ENCODE measurements at regions not wholly inside any gene's neighbourhood (a gene's known extent, or its start where the extent isn't known, plus 50 kb on each side); places are given as distances from the start of the nearest gene placed in this dataset.
A peak's percentile ranks its signal among the peaks of the same experiment; 100 is the strongest.
"Not testable (repeated sequence)": the region's sequence is repeated elsewhere in the genome, so short reads cannot be mapped to it uniquely, and the experiment has no call there.

DNA sequence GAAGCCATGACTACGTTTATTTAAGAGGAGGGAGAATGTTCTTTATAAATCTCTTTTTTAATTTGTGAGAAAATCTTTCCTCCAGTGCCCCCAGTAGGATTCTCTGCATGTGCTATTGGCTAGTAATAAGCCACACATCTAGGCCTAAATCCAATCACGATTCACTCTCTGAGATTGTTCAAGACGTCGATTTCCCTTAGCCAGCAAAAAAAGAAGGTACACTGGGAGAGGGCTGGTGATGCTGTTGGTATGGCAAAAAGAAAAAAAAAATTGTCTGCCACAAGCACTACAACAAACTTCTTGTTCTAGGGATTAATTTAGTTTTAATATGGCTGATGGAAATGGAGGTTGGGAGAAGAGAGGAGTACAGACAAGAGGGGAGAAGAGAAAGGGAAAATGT, 130.5 kb upstream of the MROH9 start:
- H3K4me3 ChIP-seq (ENCODE audit: low read length in 3 of 3): no peak overlapping the region
- no peak for DNase-seq
- TF ChIP-seq CTCF (IDR thresholded peaks at IDR 0.05; ENCODE audit: borderline replicate concordance, extremely low read depth, insufficient read depth): no peak
- H3K9ac ChIP-seq (ENCODE audit: low read length in 3 of 3): no peak overlapping the region
- intact Hi-C loops (cut with DNase I): no loop called here
- no peaks in the 10 kb centered on the region for H3K36me3 ChIP-seq (ENCODE audit: control insufficient read depth in 2 of 3, insufficient read depth in 3 of 3, low read length in 3 of 3)
- no peaks in the 10 kb centered on the region for H3K4me1 ChIP-seq (ENCODE audit: control insufficient read depth in 2 of 3, insufficient read depth in 2 of 3, low read depth in 1 of 3, low read length in 3 of 3)
- no peak overlapping the region for H3K27ac ChIP-seq (ENCODE audit: low read depth in 2 of 2, low read length in 2 of 2)
- H3K9me3 ChIP-seq (ENCODE audit: control insufficient read depth in 2 of 3, insufficient read depth in 1 of 3, low read length in 3 of 3): no peaks in the 10 kb centered on the region
- no peak for FAIRE-seq
- no peaks in the 10 kb centered on the region for H3K27me3 ChIP-seq (ENCODE audit: control insufficient read depth, insufficient read depth, low read length)

DNA sequence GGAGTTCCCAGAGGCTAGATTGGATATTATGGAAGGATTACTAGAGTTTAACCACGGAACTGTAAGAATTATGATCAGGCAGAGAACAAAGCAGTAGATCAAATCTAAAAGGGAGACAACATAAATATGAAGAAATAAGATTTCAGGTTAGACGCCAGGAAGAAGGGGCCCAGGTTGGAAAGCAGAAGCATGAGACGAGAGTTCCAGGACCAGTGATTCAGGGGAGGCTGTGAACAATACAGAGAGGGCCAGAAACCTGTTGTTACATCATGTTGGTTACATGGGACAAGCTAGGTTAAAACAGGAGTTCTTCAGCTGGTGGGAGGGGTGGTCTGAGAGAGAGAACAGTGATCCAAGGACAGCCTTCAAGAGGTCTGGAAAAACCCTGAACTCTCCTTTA, 128.4 kb upstream of the MROH9 start:
- DNase-seq (no peak), FAIRE-seq (no peak)
- Histone ChIP-seq H3K27me3 (ENCODE audit: control insufficient read depth, insufficient read depth, low read length) (no peaks in the 10 kb centered on the region), H3K27ac (ENCODE audit: low read depth in 2 of 2, low read length in 2 of 2) (no peak overlapping the region), H3K4me3 (ENCODE audit: low read length in 3 of 3) (no peak overlapping the region), H3K9me3 (ENCODE audit: control insufficient read depth in 2 of 3, insufficient read depth in 1 of 3, low read length in 3 of 3) (no peaks in the 10 kb centered on the region), H3K9ac (ENCODE audit: low read length in 3 of 3) (no peak overlapping the region), H3K36me3 (ENCODE audit: control insufficient read depth in 2 of 3, insufficient read depth in 3 of 3, low read length in 3 of 3) (no peaks in the 10 kb centered on the region), H3K4me1 (ENCODE audit: control insufficient read depth in 2 of 3, insufficient read depth in 2 of 3, low read depth in 1 of 3, low read length in 3 of 3) (no peaks in the 10 kb centered on the region)
- TF ChIP-seq CTCF (IDR thresholded peaks at IDR 0.05; ENCODE audit: borderline replicate concordance, extremely low read depth, insufficient read depth): no peak
- intact Hi-C loops (cut with DNase I): no loop called here

GRCh38 chr1:170807432-170807831, 127.9 kb upstream of the MROH9 start:
- Histone ChIP-seq H3K9ac (ENCODE audit: low read length in 3 of 3) (no peak overlapping the region), H3K4me3 (ENCODE audit: low read length in 3 of 3) (no peak overlapping the region), H3K36me3 (ENCODE audit: control insufficient read depth in 2 of 3, insufficient read depth in 3 of 3, low read length in 3 of 3) (no peaks in the 10 kb centered on the region), H3K27me3 (ENCODE audit: control insufficient read depth, insufficient read depth, low read length) (no peaks in the 10 kb centered on the region), H3K4me1 (ENCODE audit: control insufficient read depth in 2 of 3, insufficient read depth in 2 of 3, low read depth in 1 of 3, low read length in 3 of 3) (no peaks in the 10 kb centered on the region), H3K27ac (ENCODE audit: low read depth in 2 of 2, low read length in 2 of 2) (no peak overlapping the region), H3K9me3 (ENCODE audit: control insufficient read depth in 2 of 3, insufficient read depth in 1 of 3, low read length in 3 of 3) (no peaks in the 10 kb centered on the region)
- DNase-seq (no peak), FAIRE-seq (no peak)
- no peak for TF ChIP-seq CTCF (IDR thresholded peaks at IDR 0.05; ENCODE audit: borderline replicate concordance, extremely low read depth, insufficient read depth)
- intact Hi-C loops (cut with DNase I): no loop called here

- no peak overlapping the region for H3K27ac ChIP-seq (ENCODE audit: low read depth in 2 of 2, low read length in 2 of 2)
- no peaks in the 10 kb centered on the region for H3K9me3 ChIP-seq (ENCODE audit: control insufficient read depth in 2 of 3, insufficient read depth in 1 of 3, low read length in 3 of 3)
- no peak overlapping the region for H3K9ac ChIP-seq (ENCODE audit: low read length in 3 of 3)
- TF ChIP-seq CTCF (IDR thresholded peaks at IDR 0.05; ENCODE audit: borderline replicate concordance, extremely low read depth, insufficient read depth): no peak
- FAIRE-seq (no peak), DNase-seq (peak in 2 of 5 donors; percentile 12 to 29)
- H3K36me3 ChIP-seq (ENCODE audit: control insufficient read depth in 2 of 3, insufficient read depth in 3 of 3, low read length in 3 of 3): no peaks in the 10 kb centered on the region
- H3K27me3 ChIP-seq (ENCODE audit: control insufficient read depth, insufficient read depth, low read length): no peaks in the 10 kb centered on the region
- intact Hi-C loops (cut with DNase I): no loop called here
- no peaks in the 10 kb centered on the region for H3K4me1 ChIP-seq (ENCODE audit: control insufficient read depth in 2 of 3, insufficient read depth in 2 of 3, low read depth in 1 of 3, low read length in 3 of 3)
- no peak overlapping the region for H3K4me3 ChIP-seq (ENCODE audit: low read length in 3 of 3)
Observed at GRCh38 chr1:170808216-170808885, 127.0 kb upstream of the MROH9 start.

- H3K9ac ChIP-seq (ENCODE audit: low read length in 3 of 3); H3K27ac ChIP-seq (ENCODE audit: low read depth in 2 of 2, low read length in 2 of 2); H3K36me3 ChIP-seq (ENCODE audit: control insufficient read depth in 2 of 3, insufficient read depth in 3 of 3, low read length in 3 of 3); FAIRE-seq; H3K27me3 ChIP-seq (ENCODE audit: control insufficient read depth, insufficient read depth, low read length); intact Hi-C loops (cut with DNase I); H3K4me3 ChIP-seq (ENCODE audit: low read length in 3 of 3); H3K9me3 ChIP-seq (ENCODE audit: control insufficient read depth in 2 of 3, insufficient read depth in 1 of 3, low read length in 3 of 3); DNase-seq; H3K4me1 ChIP-seq (ENCODE audit: control insufficient read depth in 2 of 3, insufficient read depth in 2 of 3, low read depth in 1 of 3, low read length in 3 of 3): not testable (repeated sequence)
Observed at GRCh38 chr1:170811013-170811412, 124.3 kb upstream of the MROH9 start.

Measured in kidney (tissue), 13 donors.